Neural cell (in vitro differentiated cells): ENCODE measurements at regions not wholly inside any gene's neighbourhood (a gene's known extent, or its start where the extent isn't known, plus 50 kb on each side); places are given as distances from the start of the nearest gene placed in this dataset.

Experiments
- H2AFZ ChIP-seq: fragments of 200-600, 300-800 bp; sonication (generic), shearing (Covaris generic); 2 replicates; pipeline ENCODE4 v1.6.0; 2014; ENCODE audit warnings: low read depth, mild to moderate bottlenecking, antibody characterized with exemption, low read length, moderate library complexity
- H3F3A ChIP-seq: fragments of 200-600 bp; shearing (Covaris generic); 2 replicates; pipeline ENCODE4 v1.6.1; 2016; ENCODE audit warnings: mild to moderate bottlenecking, moderate library complexity, mixed read lengths, antibody characterized with exemption, low read length; ENCODE audit not compliant: insufficient read depth, poor library complexity, severe bottlenecking
- H3K27ac ChIP-seq: fragments of 200-600, 300-800 bp; sonication (generic), shearing (Covaris generic); 2 replicates; pipeline ENCODE4 v1.5.1; 2014; ENCODE audit warnings: mild to moderate bottlenecking, low read length, moderate library complexity
- H3K27me3 ChIP-seq: fragments of 300-800, 200-600 bp; sonication (generic), shearing (Covaris generic); 2 replicates; pipeline ENCODE4 v1.6.0; 2014; ENCODE audit warnings: mild to moderate bottlenecking, low read depth, low read length, moderate library complexity; ENCODE audit not compliant: insufficient read depth
- H3K36me3 ChIP-seq: fragments of 300-800, 200-600 bp; sonication (generic), shearing (Covaris generic); 2 replicates; pipeline ENCODE4 v1.5.1; 2014; ENCODE audit warnings: mild to moderate bottlenecking, antibody characterized with exemption, low read length, moderate library complexity; ENCODE audit not compliant: insufficient read depth
- H3K4me2 ChIP-seq: fragments of 300-800, 200-600 bp; sonication (generic), shearing (Covaris generic); 2 replicates; pipeline ENCODE4 v1.6.0; 2014; ENCODE audit warnings: mild to moderate bottlenecking, low read length
- H3K4me3 ChIP-seq: fragments of 300-800, 200-600 bp; sonication (generic), shearing (Covaris generic); 2 replicates; pipeline ENCODE4 v1.5.1; 2014; ENCODE audit warnings: mild to moderate bottlenecking, low read length, moderate library complexity
- H3K79me2 ChIP-seq: fragments of 200-600 bp; shearing (Covaris generic); replicated peaks from 2 replicates; pipeline ENCODE4 v1.6.0; 2014; ENCODE audit warnings: mild to moderate bottlenecking, low read length, moderate library complexity; ENCODE audit not compliant: insufficient read depth
- H3K9ac ChIP-seq: fragments of 300-800, 200-600 bp; sonication (generic), shearing (Covaris generic); 2 replicates; pipeline ENCODE4 v1.6.1; 2016; ENCODE audit warnings: mild to moderate bottlenecking, low read length, mixed read lengths
- H3K9me2 ChIP-seq: fragments of 200-600 bp; shearing (Covaris generic); 2 replicates; pipeline ENCODE4 v1.6.1; 2016; ENCODE audit warnings: mild to moderate bottlenecking, low read length, mixed read lengths; ENCODE audit not compliant: insufficient read depth
- H3K9me3 ChIP-seq: fragments of 200-600, 300-800 bp; sonication (generic), shearing (Covaris generic); 2 replicates; pipeline ENCODE4 v1.6.1; 2016; ENCODE audit warnings: mild to moderate bottlenecking, mixed run types, low read length, moderate library complexity, mixed read lengths
- H4K20me1 ChIP-seq: fragments of 200-600 bp; shearing (Covaris generic); 2 replicates; pipeline ENCODE4 v1.6.1; 2016; ENCODE audit warnings: mild to moderate bottlenecking, mixed run types; ENCODE audit not compliant: insufficient read depth
- CTCF ChIP-seq: fragments of 450-650 bp; IDR thresholded peaks from 2 replicates; pipeline ENCODE4 v1.5.1; 2014; ENCODE audit warnings: antibody characterized with exemption, mild to moderate bottlenecking, moderate library complexity; ENCODE audit not compliant: poor library complexity, severe bottlenecking
- EP300 ChIP-seq: fragments of 450-650 bp; conservative IDR thresholded peaks from 2 replicates; pipeline ENCODE4 v1.6.1; 2014; ENCODE audit warnings: antibody characterized with exemption, mild to moderate bottlenecking, moderate library complexity; ENCODE audit not compliant: poor library complexity, severe bottlenecking
- EZH2 ChIP-seq: fragments of 200-600, 300-800 bp; shearing (Covaris generic), sonication (generic); IDR thresholded peaks from 2 replicates; pipeline ENCODE4 v1.6.1; 2014; ENCODE audit warnings: antibody characterized with exemption, low read length, borderline replicate concordance, mild to moderate bottlenecking; ENCODE audit not compliant: insufficient read depth, poor library complexity, severe bottlenecking
- MXI1 ChIP-seq: fragments of 450-650 bp; conservative IDR thresholded peaks from 2 replicates; pipeline ENCODE4 v1.6.1; 2014; ENCODE audit warnings: antibody characterized with exemption, mild to moderate bottlenecking; ENCODE audit not compliant: poor library complexity, severe bottlenecking
- POLR2AphosphoS5 ChIP-seq: IDR thresholded peaks from 2 replicates; pipeline ENCODE4 v1.6.1; 2012
- RAD21 ChIP-seq: fragments of 450-650 bp; conservative IDR thresholded peaks from 2 replicates; pipeline ENCODE4 v1.6.1; 2014; ENCODE audit warnings: antibody characterized with exemption, mild to moderate bottlenecking, moderate library complexity
- REST ChIP-seq: IDR thresholded peaks from 2 replicates; pipeline ENCODE4 v1.6.1; 2012; ENCODE audit warnings: borderline replicate concordance
- SMC3 ChIP-seq: fragments of 450-650 bp; conservative IDR thresholded peaks from 2 replicates; pipeline ENCODE4 v1.6.1; 2014; ENCODE audit warnings: antibody characterized with exemption, mild to moderate bottlenecking, moderate library complexity; ENCODE audit not compliant: poor library complexity
- TAF1 ChIP-seq: IDR thresholded peaks from 2 replicates; pipeline ENCODE4 v1.6.1; 2012; ENCODE audit warnings: low read depth

- no peaks in the 10 kb centered on the region for H3K79me2 ChIP-seq
- H3K27me3 ChIP-seq, result no peaks in the 10 kb centered on the region
- H3K27ac ChIP-seq, result no peak overlapping the region
- no peak overlapping the region for H3K9ac ChIP-seq
- H2AFZ ChIP-seq, result no peak overlapping the region
- H3K4me2 ChIP-seq, result no peak overlapping the region
- H3F3A ChIP-seq, result no peaks in the 10 kb centered on the region
- H3K4me3 ChIP-seq, result no peak overlapping the region
- H3K9me3 ChIP-seq, result peaks cover 4% of the 10 kb centered on the region
- H3K36me3 ChIP-seq, result no peaks in the 10 kb centered on the region
- no peaks in the 10 kb centered on the region for H3K9me2 ChIP-seq
- no peaks in the 10 kb centered on the region for H4K20me1 ChIP-seq
- TF ChIP-seq EZH2 (no peak), SMC3 (no peak), EP300 (no peak), MXI1 (no peak)
These were observed 130.2 kb upstream of the LIFR start for GRCh38 chr5:38686658-38687057.

- Histone ChIP-seq H4K20me1 (no peaks in the 10 kb centered on the region), H3K36me3 (no peaks in the 10 kb centered on the region), H3K4me2 (no peak overlapping the region), H3K9me3 (no peaks in the 10 kb centered on the region), H3K9ac (no peak overlapping the region), H3K27ac (no peak overlapping the region), H3F3A (no peaks in the 10 kb centered on the region), H3K27me3 (no peaks in the 10 kb centered on the region), H3K79me2 (no peaks in the 10 kb centered on the region), H2AFZ (no peak overlapping the region), H3K4me3 (no peak overlapping the region), H3K9me2 (no peaks in the 10 kb centered on the region)
- no peak for TF ChIP-seq CTCF
- TF ChIP-seq REST, result no peak
- TF ChIP-seq SMC3, result no peak
- no peak for TF ChIP-seq RAD21
- no peak for TF ChIP-seq POLR2AphosphoS5
- TF ChIP-seq TAF1, result no peak
- TF ChIP-seq MXI1, result no peak
- no peak for TF ChIP-seq EP300
- TF ChIP-seq EZH2, result no peak
These were observed 135.9 kb upstream of the LIFR start for GRCh38 chr5:38692346-38692745.
